ENCODE measurements at regions not wholly inside any gene's neighbourhood (a gene's known extent, or its start where the extent isn't known, plus 50 kb on each side); places are given as distances from the start of the nearest gene placed in this dataset.

GRCh38 chr20:50242548-50242862 lies 51.9 kb downstream of the CEBPB start:
- no peaks in the 10 kb centered on the region for H3K27me3 ChIP-seq (replicated peaks; ENCODE audit: insufficient read depth)
- H3K9me3 ChIP-seq: no peaks in the 10 kb centered on the region
- 75% methylated on average over 6 of the region's 6 CpGs for WGBS
- H3K4me1 ChIP-seq (replicated peaks): peaks cover 11% of the 10 kb centered on the region
- no peaks in the 10 kb centered on the region for H3K36me3 ChIP-seq
- H3K4me3 ChIP-seq: no peak overlapping the region
- TF ChIP-seq POLR2AphosphoS5 (IDR thresholded peaks at IDR 0.05) (no peak), CTCF (IDR thresholded peaks at IDR 0.05) (no peak), POLR2A (IDR thresholded peaks at IDR 0.05) (no peak)
- intact Hi-C loops (cut with DNase I): no loop called here
- H3K27ac ChIP-seq: no peak overlapping the region
- DNase-seq (ENCODE audit: low spot score): no peak

- peak; percentile 44 for DNase-seq (ENCODE audit: low spot score)
- TF ChIP-seq POLR2A (IDR thresholded peaks at IDR 0.05): no peak
- peak; percentile 11 for TF ChIP-seq POLR2AphosphoS5 (IDR thresholded peaks at IDR 0.05)
- no peak for TF ChIP-seq CTCF (IDR thresholded peaks at IDR 0.05)
- intact Hi-C loops (cut with DNase I): no loop called here
- H3K27ac ChIP-seq: no peak overlapping the region
- H3K36me3 ChIP-seq: no peaks in the 10 kb centered on the region
- H3K4me3 ChIP-seq: no peak overlapping the region
- H3K4me1 ChIP-seq (replicated peaks): peaks cover 11% of the 10 kb centered on the region
- WGBS: 41% methylated on average over 27 of the region's 27 CpGs
- H3K27me3 ChIP-seq (replicated peaks; ENCODE audit: insufficient read depth): no peaks in the 10 kb centered on the region
- no peaks in the 10 kb centered on the region for H3K9me3 ChIP-seq
These were observed 52.4 kb downstream of the CEBPB start for GRCh38 chr20:50242863-50243609.

- 87% methylated on average over 15 of the region's 15 CpGs for WGBS
- Histone ChIP-seq H3K27ac (no peak overlapping the region), H3K27me3 (replicated peaks; ENCODE audit: insufficient read depth) (no peaks in the 10 kb centered on the region), H3K36me3 (no peaks in the 10 kb centered on the region), H3K9me3 (no peaks in the 10 kb centered on the region), H3K4me3 (no peak overlapping the region), H3K4me1 (replicated peaks) (peaks cover 11% of the 10 kb centered on the region)
- intact Hi-C loops (cut with DNase I): no loop called here
- DNase-seq (ENCODE audit: low spot score): no peak
- no peak for TF ChIP-seq POLR2AphosphoS5 (IDR thresholded peaks at IDR 0.05)
- no peak for TF ChIP-seq POLR2A (IDR thresholded peaks at IDR 0.05)
- TF ChIP-seq CTCF (IDR thresholded peaks at IDR 0.05): no peak
These were observed 53.2 kb downstream of the CEBPB start for GRCh38 chr20:50243610-50244351.

- no peaks in the 10 kb centered on the region for H3K9me3 ChIP-seq
- WGBS: 56% methylated on average over 4 of the region's 9 CpGs
- H3K27me3 ChIP-seq (replicated peaks; ENCODE audit: insufficient read depth): no peaks in the 10 kb centered on the region
- no peak overlapping the region for H3K27ac ChIP-seq
- peaks cover 11% of the 10 kb centered on the region for H3K4me1 ChIP-seq (replicated peaks)
- TF ChIP-seq POLR2AphosphoS5 (IDR thresholded peaks at IDR 0.05) (no peak), POLR2A (IDR thresholded peaks at IDR 0.05) (no peak), CTCF (IDR thresholded peaks at IDR 0.05) (no peak)
- H3K4me3 ChIP-seq: no peak overlapping the region
- DNase-seq (ENCODE audit: low spot score): no peak
- intact Hi-C loops (cut with DNase I): no loop called here
- H3K36me3 ChIP-seq: no peaks in the 10 kb centered on the region
These were observed 53.9 kb downstream of the CEBPB start for GRCh38 chr20:50244352-50245149.
